Keratinocyte (primary cell): ENCODE measurements at regions not wholly inside any gene's neighbourhood (a gene's known extent, or its start where the extent isn't known, plus 50 kb on each side); places are given as distances from the start of the nearest gene placed in this dataset.
"Not testable (repeated sequence)": the region's sequence is repeated elsewhere in the genome, so short reads cannot be mapped to it uniquely, and the experiment has no call there.

Source experiments
- DNase-seq: peaks from one replicate; pipeline ENCODE4 v3.0.0-alpha.2; 2011; ENCODE audit warnings: low read depth, missing footprints, low spot score
- FAIRE-seq: peaks from 2 replicates; lab custom pipeline; 2011; peaks lifted over from hg19 to GRCh38; lab: Jason Lieb, UNC
- H2AFZ ChIP-seq: 2 replicates; pipeline ENCODE4 v1.6.0; 2012; ENCODE audit warnings: low read length, control low read depth, inconsistent platforms; ENCODE audit not compliant: control insufficient read depth
- H3K27ac ChIP-seq: 2 replicates; pipeline ENCODE4 v1.5.1; 2011; ENCODE audit warnings: low read length; ENCODE audit not compliant: control insufficient read depth, insufficient read depth
- H3K27me3 ChIP-seq: 3 replicates; pipeline ENCODE4 v1.6.0; 2011; ENCODE audit warnings: low read length; ENCODE audit not compliant: control insufficient read depth, insufficient read depth; ENCODE audit errors: extremely low read depth
- H3K36me3 ChIP-seq, 2 experiments: 2 replicates in 1 of 2; 3 replicates in 1 of 2; pipeline ENCODE4 v1.5.1; 2011; ENCODE audit warnings: low read length in 2 of 2, mild to moderate bottlenecking in 1 of 2; ENCODE audit not compliant: control insufficient read depth in 2 of 2, insufficient read depth in 2 of 2; ENCODE audit errors: extremely low read depth in 1 of 2
- H3K4me1 ChIP-seq: 3 replicates; pipeline ENCODE4 v1.5.1; 2011; ENCODE audit warnings: low read length; ENCODE audit not compliant: control insufficient read depth, insufficient read depth; ENCODE audit errors: extremely low read depth
- H3K4me2 ChIP-seq: 3 replicates; pipeline ENCODE4 v1.6.0; 2011; ENCODE audit warnings: low read depth, low read length; ENCODE audit not compliant: control insufficient read depth, insufficient read depth; ENCODE audit errors: extremely low read depth
- H3K4me3 ChIP-seq, 3 experiments: fragments of 200-600 bp in 1 of 3; sonication (generic) in 1 of 3; 2 replicates in 2 of 3; 3 replicates in 1 of 3; pipeline ENCODE4 v1.5.1; 2011 to 2016; ENCODE audit warnings: low read length in 3 of 3, mild to moderate bottlenecking in 3 of 3, control low read depth in 2 of 3, inconsistent platforms in 1 of 3, low read depth in 1 of 3, mixed read lengths in 1 of 3, mixed run types in 1 of 3, moderate library complexity in 1 of 3; ENCODE audit not compliant: control insufficient read depth in 2 of 3, insufficient read depth in 2 of 3; ENCODE audit errors: extremely low read depth in 1 of 3
- H3K79me2 ChIP-seq: 2 replicates; pipeline ENCODE4 v1.6.0; 2012; ENCODE audit warnings: low read length; ENCODE audit not compliant: control insufficient read depth, insufficient read depth
- H3K9ac ChIP-seq: 3 replicates; pipeline ENCODE4 v1.6.0; 2011; ENCODE audit warnings: low read length; ENCODE audit not compliant: control insufficient read depth, insufficient read depth; ENCODE audit errors: extremely low read depth
- H3K9me1 ChIP-seq: 3 replicates; pipeline ENCODE4 v1.6.0; 2011; ENCODE audit warnings: low read length; ENCODE audit not compliant: control insufficient read depth, insufficient read depth; ENCODE audit errors: extremely low read depth
- H3K9me3 ChIP-seq: 2 replicates; pipeline ENCODE4 v1.5.1; 2012; ENCODE audit warnings: low read depth, low read length; ENCODE audit not compliant: control insufficient read depth
- H4K20me1 ChIP-seq: 3 replicates; pipeline ENCODE4 v1.6.0; 2011; ENCODE audit warnings: low read length; ENCODE audit not compliant: control insufficient read depth, insufficient read depth; ENCODE audit errors: extremely low read depth
- EZH2 ChIP-seq: IDR thresholded peaks from one replicate; pipeline ENCODE4 v1.6.1; 2012; ENCODE audit warnings: inconsistent platforms, mild to moderate bottlenecking, low read length, moderate library complexity
- dilution Hi-C: fragments of 300-500 bp; cut with MboI; formaldehyde crosslinking; loops from one replicate; pipeline ENCODE4 v1.7.0; 2020; ENCODE audit warnings: low sequenced_read_pairs; ENCODE audit not compliant: extremely low pct_ligation_motif_present
- TF ChIP-seq, protein P1 (sequence below), 3 experiments: IDR thresholded peaks in 1 of 3; conservative IDR thresholded peaks in 1 of 3; optimal IDR thresholded peaks in 1 of 3; 2 replicates in 2 of 3; 3 replicates in 1 of 3; pipeline versions ENCODE3 to v1.5.1; 2011; ENCODE audit warnings: low read length in 3 of 3, mild to moderate bottlenecking in 3 of 3, moderate library complexity in 2 of 3, control low read depth in 1 of 3, inconsistent platforms in 1 of 3; ENCODE audit not compliant: insufficient read depth in 2 of 3; ENCODE audit errors: extremely low read depth in 1 of 3

DNA sequence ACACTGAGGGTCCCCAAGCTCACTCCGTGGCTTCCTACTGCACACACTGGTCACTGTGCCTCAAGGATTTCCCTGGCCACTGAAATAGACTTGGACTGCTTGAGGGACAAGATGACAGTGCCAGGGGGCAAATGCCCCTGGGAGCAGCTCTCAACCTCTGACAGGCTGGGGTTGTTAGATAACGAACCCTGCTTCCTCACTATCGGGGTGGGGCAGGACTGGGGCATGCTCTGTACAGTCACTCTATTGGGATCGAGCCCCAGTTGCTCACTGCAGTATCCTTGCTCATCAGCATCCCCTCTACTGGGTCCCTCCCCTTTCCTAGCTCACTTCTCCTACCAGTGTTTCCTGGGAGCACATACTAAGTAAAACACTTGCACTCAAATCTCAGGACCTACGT is 610.8 kb downstream of the NTRK3 start:
- Histone ChIP-seq H3K27me3 (no peaks in the 10 kb centered on the region), H3K4me2 (no peak overlapping the region), H3K9me1 (no peaks in the 10 kb centered on the region), H4K20me1 (no peaks in the 10 kb centered on the region), H3K9ac (no peak overlapping the region), H3K9me3 (no peaks in the 10 kb centered on the region), H3K4me1 (no peaks in the 10 kb centered on the region), H3K36me3 (no peaks in the 10 kb centered on the region), H2AFZ (no peak overlapping the region), H3K4me3 (no peak overlapping the region), H3K79me2 (no peaks in the 10 kb centered on the region), H3K27ac (no peak overlapping the region)
- TF ChIP-seq, protein P1, sequence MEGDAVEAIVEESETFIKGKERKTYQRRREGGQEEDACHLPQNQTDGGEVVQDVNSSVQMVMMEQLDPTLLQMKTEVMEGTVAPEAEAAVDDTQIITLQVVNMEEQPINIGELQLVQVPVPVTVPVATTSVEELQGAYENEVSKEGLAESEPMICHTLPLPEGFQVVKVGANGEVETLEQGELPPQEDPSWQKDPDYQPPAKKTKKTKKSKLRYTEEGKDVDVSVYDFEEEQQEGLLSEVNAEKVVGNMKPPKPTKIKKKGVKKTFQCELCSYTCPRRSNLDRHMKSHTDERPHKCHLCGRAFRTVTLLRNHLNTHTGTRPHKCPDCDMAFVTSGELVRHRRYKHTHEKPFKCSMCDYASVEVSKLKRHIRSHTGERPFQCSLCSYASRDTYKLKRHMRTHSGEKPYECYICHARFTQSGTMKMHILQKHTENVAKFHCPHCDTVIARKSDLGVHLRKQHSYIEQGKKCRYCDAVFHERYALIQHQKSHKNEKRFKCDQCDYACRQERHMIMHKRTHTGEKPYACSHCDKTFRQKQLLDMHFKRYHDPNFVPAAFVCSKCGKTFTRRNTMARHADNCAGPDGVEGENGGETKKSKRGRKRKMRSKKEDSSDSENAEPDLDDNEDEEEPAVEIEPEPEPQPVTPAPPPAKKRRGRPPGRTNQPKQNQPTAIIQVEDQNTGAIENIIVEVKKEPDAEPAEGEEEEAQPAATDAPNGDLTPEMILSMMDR (optimal IDR thresholded peaks at IDR 0.05 in 1 of 3, IDR thresholded peaks at IDR 0.05 in 1 of 3, conservative IDR thresholded peaks at IDR 0.05 in 1 of 3; ENCODE audit: extremely low read depth in 1 of 3, insufficient read depth in 2 of 3, low read length in 3 of 3), result no peak
- TF ChIP-seq EZH2, result no peak
- no peak for FAIRE-seq
- dilution Hi-C loops, result no loop called here
- DNase-seq, result no peak

- H3K79me2 ChIP-seq, H3K4me2 ChIP-seq, H3K4me3 ChIP-seq, H3K4me1 ChIP-seq, FAIRE-seq, H3K27me3 ChIP-seq, H3K27ac ChIP-seq, H3K9ac ChIP-seq, H2AFZ ChIP-seq, DNase-seq, dilution Hi-C loops, H3K9me3 ChIP-seq, H4K20me1 ChIP-seq, H3K36me3 ChIP-seq, H3K9me1 ChIP-seq: not testable (repeated sequence)
Measured at GRCh38 chr15:87642997-87643396, 613.5 kb downstream of the NTRK3 start.

- Histone ChIP-seq H3K4me3 (no peak overlapping the region), H3K36me3 (no peaks in the 10 kb centered on the region), H3K27me3 (no peaks in the 10 kb centered on the region), H3K4me1 (no peaks in the 10 kb centered on the region), H3K27ac (no peak overlapping the region), H3K9me1 (no peaks in the 10 kb centered on the region), H3K4me2 (no peak overlapping the region), H3K9me3 (no peaks in the 10 kb centered on the region), H3K9ac (no peak overlapping the region), H3K79me2 (no peaks in the 10 kb centered on the region), H4K20me1 (no peaks in the 10 kb centered on the region), H2AFZ (no peak overlapping the region)
- TF ChIP-seq, protein P1 (optimal IDR thresholded peaks at IDR 0.05 in 1 of 3, IDR thresholded peaks at IDR 0.05 in 1 of 3, conservative IDR thresholded peaks at IDR 0.05 in 1 of 3; ENCODE audit: extremely low read depth in 1 of 3, insufficient read depth in 2 of 3, low read length in 3 of 3), result no peak
- no peak for TF ChIP-seq EZH2
- FAIRE-seq (no peak), DNase-seq (no peak)
- dilution Hi-C loops, result no loop called here
Measured at GRCh38 chr15:87639305-87640011, 617.1 kb downstream of the NTRK3 start.
